ENCODE measurements at regions not wholly inside any gene's neighbourhood (a gene's known extent, or its start where the extent isn't known, plus 50 kb on each side); places are given as distances from the start of the nearest gene placed in this dataset.

- no peak for DNase-seq (ENCODE audit: low spot score)
- Mint-ChIP-seq H3K27ac (no peak overlapping the region), H3K4me3 (ENCODE audit: low read depth) (no peak overlapping the region), H3K9me3 (peaks cover 37% of the 10 kb centered on the region), H3K4me1 (ENCODE audit: low read depth) (peaks cover 47% of the 10 kb centered on the region), H3K27me3 (ENCODE audit: low read depth) (no peaks in the 10 kb centered on the region), H3K36me3 (ENCODE audit: low read depth) (peaks cover 16% of the 10 kb centered on the region)
- intact Hi-C loops (cut with micrococcal nuclease) = no loop called here
These were observed 305.8 kb upstream of the PRDM1 start for GRCh38 chr6:105780146-105780860.

GRCh38 chr6:105779110-105779509 is 307.0 kb upstream of the PRDM1 start:
- intact Hi-C loops (cut with micrococcal nuclease) = no loop called here
- peaks cover 40% of the 10 kb centered on the region for H3K4me1 Mint-ChIP-seq (ENCODE audit: low read depth)
- peaks cover 22% of the 10 kb centered on the region for H3K36me3 Mint-ChIP-seq (ENCODE audit: low read depth)
- peaks cover 47% of the 10 kb centered on the region for H3K9me3 Mint-ChIP-seq
- H3K27me3 Mint-ChIP-seq (ENCODE audit: low read depth) = no peaks in the 10 kb centered on the region
- H3K4me3 Mint-ChIP-seq (ENCODE audit: low read depth) = no peak overlapping the region
- no peak for DNase-seq (ENCODE audit: low spot score)
- H3K27ac Mint-ChIP-seq = no peak overlapping the region

- H3K27ac Mint-ChIP-seq = no peak overlapping the region
- H3K9me3 Mint-ChIP-seq = peaks cover 34% of the 10 kb centered on the region
- H3K36me3 Mint-ChIP-seq (ENCODE audit: low read depth) = peaks cover 17% of the 10 kb centered on the region
- peaks cover 13% of the 10 kb centered on the region for H3K4me1 Mint-ChIP-seq (ENCODE audit: low read depth)
- no peak for DNase-seq (ENCODE audit: low spot score)
- intact Hi-C loops (cut with micrococcal nuclease) = no loop called here
- no peak overlapping the region for H3K4me3 Mint-ChIP-seq (ENCODE audit: low read depth)
- no peaks in the 10 kb centered on the region for H3K27me3 Mint-ChIP-seq (ENCODE audit: low read depth)
These were observed 311.0 kb upstream of the PRDM1 start for GRCh38 chr6:105775095-105775494.

GRCh38 chr6:105774247-105774646 is 311.9 kb upstream of the PRDM1 start:
- intact Hi-C loops (cut with micrococcal nuclease) = no loop called here
- H3K27me3 Mint-ChIP-seq (ENCODE audit: low read depth) = no peaks in the 10 kb centered on the region
- peaks cover 17% of the 10 kb centered on the region for H3K36me3 Mint-ChIP-seq (ENCODE audit: low read depth)
- H3K4me3 Mint-ChIP-seq (ENCODE audit: low read depth) = no peak overlapping the region
- no peak overlapping the region for H3K27ac Mint-ChIP-seq
- H3K9me3 Mint-ChIP-seq = peaks cover 26% of the 10 kb centered on the region
- peaks cover 9% of the 10 kb centered on the region for H3K4me1 Mint-ChIP-seq (ENCODE audit: low read depth)
- no peak for DNase-seq (ENCODE audit: low spot score)

GRCh38 chr6:105771313-105771970 is 314.7 kb upstream of the PRDM1 start:
- intact Hi-C loops (cut with micrococcal nuclease) = no loop called here
- H3K27me3 Mint-ChIP-seq (ENCODE audit: low read depth) = no peaks in the 10 kb centered on the region
- peaks cover 9% of the 10 kb centered on the region for H3K36me3 Mint-ChIP-seq (ENCODE audit: low read depth)
- H3K4me1 Mint-ChIP-seq (ENCODE audit: low read depth) = peaks cover 4% of the 10 kb centered on the region
- H3K27ac Mint-ChIP-seq = no peak overlapping the region
- peaks cover 17% of the 10 kb centered on the region for H3K9me3 Mint-ChIP-seq
- DNase-seq (ENCODE audit: low spot score) = no peak
- H3K4me3 Mint-ChIP-seq (ENCODE audit: low read depth) = no peak overlapping the region

GRCh38 chr6:105769987-105770386 is 316.1 kb upstream of the PRDM1 start:
- H3K36me3 Mint-ChIP-seq (ENCODE audit: low read depth) = peaks cover 3% of the 10 kb centered on the region
- H3K9me3 Mint-ChIP-seq = peaks cover 7% of the 10 kb centered on the region
- H3K4me1 Mint-ChIP-seq (ENCODE audit: low read depth) = peaks cover 8% of the 10 kb centered on the region
- H3K4me3 Mint-ChIP-seq (ENCODE audit: low read depth) = no peak overlapping the region
- no peak for DNase-seq (ENCODE audit: low spot score)
- intact Hi-C loops (cut with micrococcal nuclease) = no loop called here
- no peak overlapping the region for H3K27ac Mint-ChIP-seq
- H3K27me3 Mint-ChIP-seq (ENCODE audit: low read depth) = peaks cover 3% of the 10 kb centered on the region

GRCh38 chr6:105769197-105769596 is 316.9 kb upstream of the PRDM1 start:
- Mint-ChIP-seq H3K36me3 (ENCODE audit: low read depth) (no peaks in the 10 kb centered on the region), H3K27me3 (ENCODE audit: low read depth) (peaks cover 3% of the 10 kb centered on the region), H3K27ac (no peak overlapping the region), H3K4me1 (ENCODE audit: low read depth) (peaks cover 6% of the 10 kb centered on the region), H3K9me3 (peaks cover under 1% of the 10 kb centered on the region), H3K4me3 (ENCODE audit: low read depth) (no peak overlapping the region)
- intact Hi-C loops (cut with micrococcal nuclease) = no loop called here
- no peak for DNase-seq (ENCODE audit: low spot score)

- intact Hi-C loops (cut with micrococcal nuclease) = no loop called here
These were observed 318.6 kb upstream of the PRDM1 start for GRCh38 chr6:105767541-105767940.

GRCh38 chr6:105765239-105765638 is 320.9 kb upstream of the PRDM1 start:
- no peak for DNase-seq (ENCODE audit: low spot score)

More at GRCh38 chr6:105767541-105767940, 318.6 kb upstream of the PRDM1 start:
- Mint-ChIP-seq H3K9me3 (no peaks in the 10 kb centered on the region), H3K27ac (no peak overlapping the region), H3K36me3 (ENCODE audit: low read depth) (no peaks in the 10 kb centered on the region), H3K4me1 (ENCODE audit: low read depth) (peaks cover 5% of the 10 kb centered on the region), H3K4me3 (ENCODE audit: low read depth) (no peak overlapping the region), H3K27me3 (ENCODE audit: low read depth) (peaks cover 3% of the 10 kb centered on the region)
- DNase-seq (ENCODE audit: low spot score) = no peak

GRCh38 chr6:105764315-105764714 is 321.8 kb upstream of the PRDM1 start:
- peaks cover 15% of the 10 kb centered on the region for H3K4me1 Mint-ChIP-seq (ENCODE audit: low read depth)

More at GRCh38 chr6:105765239-105765638, 320.9 kb upstream of the PRDM1 start:
- H3K27ac Mint-ChIP-seq = no peak overlapping the region
- intact Hi-C loops (cut with micrococcal nuclease) = no loop called here
- H3K36me3 Mint-ChIP-seq (ENCODE audit: low read depth) = no peaks in the 10 kb centered on the region
- peaks cover 5% of the 10 kb centered on the region for H3K27me3 Mint-ChIP-seq (ENCODE audit: low read depth)
- peaks cover 9% of the 10 kb centered on the region for H3K4me1 Mint-ChIP-seq (ENCODE audit: low read depth)
- H3K4me3 Mint-ChIP-seq (ENCODE audit: low read depth) = no peak overlapping the region
- no peaks in the 10 kb centered on the region for H3K9me3 Mint-ChIP-seq

GRCh38 chr6:105763866-105764265 is 322.3 kb upstream of the PRDM1 start:
- no peak for DNase-seq (ENCODE audit: low spot score)
- no peaks in the 10 kb centered on the region for H3K36me3 Mint-ChIP-seq (ENCODE audit: low read depth)
- peaks cover 17% of the 10 kb centered on the region for H3K4me1 Mint-ChIP-seq (ENCODE audit: low read depth)
- H3K27ac Mint-ChIP-seq = no peak overlapping the region
- H3K27me3 Mint-ChIP-seq (ENCODE audit: low read depth) = peaks cover 5% of the 10 kb centered on the region
- intact Hi-C loops (cut with micrococcal nuclease) = no loop called here
- no peaks in the 10 kb centered on the region for H3K9me3 Mint-ChIP-seq
- H3K4me3 Mint-ChIP-seq (ENCODE audit: low read depth) = no peak overlapping the region

More at GRCh38 chr6:105764315-105764714, 321.8 kb upstream of the PRDM1 start:
- intact Hi-C loops (cut with micrococcal nuclease) = no loop called here
- no peaks in the 10 kb centered on the region for H3K9me3 Mint-ChIP-seq
- no peak overlapping the region for H3K4me3 Mint-ChIP-seq (ENCODE audit: low read depth)
- peaks cover 5% of the 10 kb centered on the region for H3K27me3 Mint-ChIP-seq (ENCODE audit: low read depth)
- no peaks in the 10 kb centered on the region for H3K36me3 Mint-ChIP-seq (ENCODE audit: low read depth)
- no peak overlapping the region for H3K27ac Mint-ChIP-seq
- DNase-seq (ENCODE audit: low spot score) = no peak

GRCh38 chr6:105760746-105761145 is 325.4 kb upstream of the PRDM1 start:
- no peak overlapping the region for H3K4me3 Mint-ChIP-seq (ENCODE audit: low read depth)
- H3K27me3 Mint-ChIP-seq (ENCODE audit: low read depth) = peaks cover 5% of the 10 kb centered on the region
- H3K27ac Mint-ChIP-seq = no peak overlapping the region
- intact Hi-C loops (cut with micrococcal nuclease) = no loop called here
- no peak for DNase-seq (ENCODE audit: low spot score)
- H3K4me1 Mint-ChIP-seq (ENCODE audit: low read depth) = peaks cover 45% of the 10 kb centered on the region
- H3K9me3 Mint-ChIP-seq = peaks cover 15% of the 10 kb centered on the region
- peaks cover 11% of the 10 kb centered on the region for H3K36me3 Mint-ChIP-seq (ENCODE audit: low read depth)

- DNase-seq (ENCODE audit: low spot score) = no peak
- Mint-ChIP-seq H3K4me3 (ENCODE audit: low read depth) (no peak overlapping the region), H3K4me1 (ENCODE audit: low read depth) (peaks cover 45% of the 10 kb centered on the region), H3K27ac (no peak overlapping the region), H3K27me3 (ENCODE audit: low read depth) (peaks cover 2% of the 10 kb centered on the region), H3K36me3 (ENCODE audit: low read depth) (peaks cover 13% of the 10 kb centered on the region), H3K9me3 (peaks cover 17% of the 10 kb centered on the region)
- intact Hi-C loops (cut with micrococcal nuclease) = no loop called here
These were observed 326.2 kb upstream of the PRDM1 start for GRCh38 chr6:105759946-105760345.

Data from activated T-helper 2 cell treated with anti-CD3 and anti-CD28 coated beads, Interferon-gamma antibody, Interleukin-2, Interleukin-4, amounts not matched to agents 10 μg/mL and 5 μg/mL and 100 μg/mL, durations not matched to agents 14 hours and 24 hours and 36 hours (primary cell).